ENCODE measurements at regions not wholly inside any gene's neighbourhood (a gene's known extent, or its start where the extent isn't known, plus 50 kb on each side); places are given as distances from the start of the nearest gene placed in this dataset.

DNA sequence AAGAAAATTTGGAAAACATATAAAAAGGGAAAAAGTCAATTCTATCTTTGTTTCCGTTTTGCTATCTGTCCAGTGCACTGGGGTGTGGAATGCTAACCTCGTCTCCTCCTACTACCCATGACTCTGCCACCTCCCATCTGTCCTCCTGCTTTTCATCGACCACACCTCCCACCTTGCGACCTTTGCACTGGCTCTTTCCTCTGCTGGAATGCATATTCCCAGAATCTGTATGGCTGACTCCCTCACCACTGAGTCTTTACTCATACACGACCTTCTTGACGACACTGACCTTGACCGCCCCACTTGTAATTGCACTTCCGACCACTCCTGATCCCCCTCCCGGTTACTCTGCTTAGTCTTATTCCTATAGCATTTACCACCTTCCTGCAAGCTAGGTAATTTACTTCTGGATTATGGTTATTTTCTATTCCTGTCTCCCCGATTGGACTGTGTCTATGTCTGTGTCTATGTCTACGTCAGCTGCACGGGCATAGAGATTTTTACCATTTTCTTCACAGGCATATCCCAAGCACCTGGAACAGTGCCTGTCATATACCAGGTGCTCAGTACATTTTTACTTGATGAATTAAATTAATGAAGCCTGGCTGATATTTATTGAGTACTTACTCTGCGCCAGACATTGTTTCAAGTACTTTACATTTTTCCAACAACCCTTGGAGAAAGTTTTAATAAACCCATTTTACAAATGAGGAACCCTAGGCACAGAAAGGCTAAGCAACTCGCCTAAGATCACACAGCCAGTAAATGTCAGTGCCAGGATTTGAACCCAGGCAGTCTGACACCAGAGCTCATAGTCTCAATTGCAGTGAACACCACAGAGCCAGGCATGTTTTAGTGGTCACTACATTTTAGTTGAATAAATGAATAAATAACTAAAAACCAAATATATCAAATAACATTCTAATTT, 54.0 kb upstream of the SLC22A11 start:
- no peak for DNase-seq

DNA sequence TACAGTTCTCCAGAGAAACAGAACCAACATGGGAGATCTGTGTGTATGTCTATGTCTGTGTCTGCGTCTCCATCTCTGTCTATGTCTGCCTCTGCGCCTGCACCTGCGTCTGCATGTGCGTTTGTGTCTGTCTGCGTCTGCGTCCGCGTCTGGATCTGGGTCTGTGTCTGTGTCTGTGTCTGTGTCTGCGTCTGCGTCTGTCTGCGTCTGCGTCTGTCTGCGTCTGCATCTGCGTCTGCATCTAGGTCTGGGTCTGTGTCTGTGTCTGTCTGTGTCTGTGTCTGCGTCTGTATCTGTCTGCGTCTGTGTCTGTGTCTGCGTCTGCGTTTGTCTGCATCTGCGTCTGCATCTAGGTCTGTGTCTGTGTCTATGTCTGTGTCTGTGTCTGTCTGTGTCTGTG, 53.1 kb upstream of the SLC22A11 start:
- DNase-seq: peak; percentile 20

DNA sequence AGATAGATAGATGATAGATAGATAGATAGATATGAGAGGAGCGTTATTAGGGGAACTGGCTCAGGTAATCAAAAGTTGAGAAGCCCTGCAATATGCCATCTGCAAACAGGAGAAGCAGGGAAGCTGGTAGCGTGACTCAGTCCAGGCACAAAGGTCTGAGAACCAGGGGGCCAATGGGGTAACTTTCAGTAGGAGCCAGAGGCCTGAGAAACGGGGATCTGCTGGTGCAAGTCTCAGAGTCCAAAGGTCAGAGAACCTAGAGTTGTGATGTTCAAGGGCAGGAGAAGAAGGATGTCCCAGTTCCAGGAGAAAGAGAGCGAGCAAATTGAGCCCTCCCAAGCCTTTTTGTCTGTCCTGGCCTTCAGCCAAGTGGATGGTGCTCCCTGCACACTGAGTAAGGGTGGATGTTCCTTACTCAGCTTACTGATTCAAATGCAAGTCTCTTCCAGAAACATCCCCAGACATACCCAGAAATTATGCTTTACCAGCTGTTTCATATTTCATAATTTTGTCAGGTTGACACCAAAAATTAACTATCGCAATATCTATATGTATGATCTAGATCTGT, 52.5 kb upstream of the SLC22A11 start:
- no peak for DNase-seq

DNA sequence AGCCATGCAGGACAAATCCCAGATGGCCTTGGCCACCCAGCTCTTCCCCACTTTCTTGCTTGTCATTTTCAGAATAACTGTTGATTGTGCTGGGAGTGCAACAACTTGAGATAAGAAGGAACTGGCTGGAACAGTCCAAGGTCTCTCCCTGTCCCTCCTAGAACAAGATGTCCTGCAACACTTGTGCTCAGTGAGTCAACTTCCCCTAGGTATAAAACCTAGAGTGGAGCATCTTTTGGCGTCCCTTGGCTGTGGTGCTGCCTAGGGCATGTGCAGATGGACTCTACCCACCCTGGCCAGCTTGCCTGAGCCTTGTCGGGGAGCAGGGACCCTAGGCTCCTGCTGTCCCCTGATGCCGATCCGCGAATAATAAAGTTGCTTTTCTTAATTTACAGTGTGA, 50.7 kb upstream of the SLC22A11 start:
- DNase-seq: no peak

Measured in NCI-H774 (cell line).